Inflammatory macrophage (primary cell): ENCODE measurements at regions not wholly inside any gene's neighbourhood (a gene's known extent, or its start where the extent isn't known, plus 50 kb on each side); places are given as distances from the start of the nearest gene placed in this dataset.
A peak's percentile ranks its signal among the peaks of the same experiment; 100 is the strongest.
"Not testable (repeated sequence)": the region's sequence is repeated elsewhere in the genome, so short reads cannot be mapped to it uniquely, and the experiment has no call there.

Experiments used
- DNase-seq, 2 donors: peaks; one replicate each; pipeline ENCODE4 v3.0.0-alpha.2; 2020 to 2022

DNA sequence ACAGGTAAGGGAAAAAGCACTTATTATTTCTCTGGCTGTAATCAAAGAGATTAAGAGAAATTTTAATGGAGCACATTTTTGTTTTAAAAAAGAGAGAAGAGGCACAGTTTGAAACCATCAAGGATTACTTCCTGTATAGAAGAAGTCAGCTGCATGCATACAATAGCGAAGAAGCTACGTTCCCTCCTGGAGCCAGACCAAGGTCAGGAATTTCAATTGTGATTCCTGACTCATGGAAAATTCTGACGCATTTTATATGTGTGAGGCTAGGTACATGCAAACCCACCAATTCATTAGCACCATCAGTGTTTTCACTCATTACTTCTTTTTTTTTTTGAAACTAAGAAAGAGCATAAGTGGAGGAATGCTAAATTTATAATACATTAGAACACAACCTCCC lies 232.7 kb upstream of the SGK1 start:
- DNase-seq, result no peak

DNA sequence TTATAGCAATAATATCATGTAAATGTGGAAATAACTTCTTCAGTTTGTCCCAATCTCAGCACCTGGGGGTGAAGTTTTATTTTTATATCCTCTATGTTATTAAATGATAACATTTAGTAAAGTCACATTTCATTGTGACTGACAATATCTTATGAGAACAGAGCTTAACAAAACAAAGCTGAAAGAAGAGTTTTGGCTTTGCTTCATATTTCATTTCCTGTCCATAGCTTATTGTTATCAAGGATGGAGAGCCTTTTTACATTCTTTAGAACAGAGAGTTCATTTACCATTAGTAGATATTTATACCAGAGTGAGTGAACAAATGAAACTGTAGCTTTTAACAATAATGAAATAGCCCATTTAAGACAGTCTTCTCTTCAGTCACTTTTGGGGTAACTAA lies 231.9 kb upstream of the SGK1 start:
- DNase-seq, result no peak

DNA sequence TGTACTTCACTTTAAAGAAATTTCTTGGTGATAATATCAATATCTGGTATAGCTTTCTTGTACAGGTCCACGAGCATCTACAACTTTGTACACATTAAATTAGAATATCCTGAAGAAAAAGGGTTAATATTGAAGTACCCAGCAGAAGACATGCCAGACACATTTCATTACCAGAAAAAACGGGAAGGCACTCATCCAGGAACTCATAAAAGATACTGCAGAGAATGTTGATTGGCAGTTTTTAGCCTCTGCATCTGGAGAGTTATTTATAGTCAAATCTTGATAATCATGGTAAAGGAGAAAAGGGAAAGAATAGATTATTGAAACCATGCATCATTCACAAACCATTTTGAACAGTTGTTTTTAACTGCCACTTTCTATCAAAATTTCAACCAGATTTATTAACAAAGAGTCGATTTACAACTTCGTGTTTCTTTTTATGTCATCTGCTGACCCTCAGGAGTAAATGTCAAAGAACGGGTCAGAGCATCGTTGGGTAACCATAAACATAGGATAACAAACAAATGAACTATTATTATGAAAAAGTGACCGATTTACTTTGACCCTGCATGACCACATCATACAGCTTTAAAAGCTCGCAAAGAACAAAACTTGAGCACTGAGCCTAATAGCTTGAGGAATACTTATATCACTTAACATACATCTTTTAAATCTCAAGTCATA lies 229.2 kb upstream of the SGK1 start:
- no peak for DNase-seq

DNA sequence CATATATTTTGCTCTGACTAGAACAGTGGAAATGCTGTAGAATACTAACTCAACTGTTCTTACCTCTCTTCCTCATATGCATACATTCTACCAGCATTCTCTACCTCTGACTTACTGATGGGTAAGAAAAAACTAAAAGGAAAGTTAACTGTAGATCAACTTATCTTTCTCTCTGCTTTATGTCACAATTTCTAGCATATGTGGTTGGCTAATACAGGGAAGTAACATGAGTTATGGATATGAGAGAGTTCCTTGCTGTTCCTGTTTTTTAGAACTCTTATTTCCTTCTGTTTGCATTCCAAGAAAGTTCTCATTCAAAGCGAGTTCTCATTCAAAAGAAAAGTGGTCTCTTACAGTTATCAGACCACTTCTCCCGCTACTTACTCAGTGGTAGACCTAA lies 226.8 kb upstream of the SGK1 start:
- DNase-seq, result peak; percentile 24 to 81

DNA sequence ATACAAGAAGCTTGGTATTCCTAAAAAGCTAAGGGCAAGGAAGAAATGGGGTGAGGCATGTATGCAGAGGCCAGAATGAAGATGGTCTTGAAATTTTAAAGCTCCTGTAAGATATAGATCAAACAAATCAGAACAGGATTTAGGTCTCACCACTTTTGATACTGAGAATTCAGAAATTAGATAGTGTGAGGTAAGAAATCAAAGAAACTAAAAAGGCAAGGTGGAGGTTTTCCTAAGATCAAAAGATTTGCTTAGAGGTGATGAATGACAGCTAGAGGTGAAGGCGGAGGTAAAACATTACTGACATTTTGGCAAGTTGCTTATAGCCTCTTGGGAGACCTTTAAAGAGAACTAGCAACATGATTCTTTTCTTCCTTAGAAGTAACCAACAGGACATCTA lies 225.2 kb upstream of the SGK1 start:
- no peak for DNase-seq

DNA sequence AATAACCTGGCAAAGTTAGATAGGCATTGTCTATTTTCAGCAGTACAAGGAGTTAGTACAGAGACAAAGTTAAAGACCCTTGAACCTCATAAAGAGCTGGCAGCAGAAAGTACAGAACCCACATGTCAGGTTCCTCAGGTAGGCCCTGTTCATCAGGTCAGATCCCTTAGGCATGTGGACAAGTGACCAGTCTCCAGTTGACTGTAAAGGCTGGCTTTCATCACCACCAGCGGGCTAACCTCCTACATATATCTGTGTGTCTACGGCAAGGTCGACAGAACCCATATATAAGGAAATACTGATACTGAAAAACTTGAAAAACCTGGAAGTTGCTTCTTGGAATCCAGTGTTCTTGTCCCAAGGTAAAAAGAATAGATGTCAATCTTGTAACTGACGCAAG lies 223.1 kb upstream of the SGK1 start:
- no peak for DNase-seq

DNA sequence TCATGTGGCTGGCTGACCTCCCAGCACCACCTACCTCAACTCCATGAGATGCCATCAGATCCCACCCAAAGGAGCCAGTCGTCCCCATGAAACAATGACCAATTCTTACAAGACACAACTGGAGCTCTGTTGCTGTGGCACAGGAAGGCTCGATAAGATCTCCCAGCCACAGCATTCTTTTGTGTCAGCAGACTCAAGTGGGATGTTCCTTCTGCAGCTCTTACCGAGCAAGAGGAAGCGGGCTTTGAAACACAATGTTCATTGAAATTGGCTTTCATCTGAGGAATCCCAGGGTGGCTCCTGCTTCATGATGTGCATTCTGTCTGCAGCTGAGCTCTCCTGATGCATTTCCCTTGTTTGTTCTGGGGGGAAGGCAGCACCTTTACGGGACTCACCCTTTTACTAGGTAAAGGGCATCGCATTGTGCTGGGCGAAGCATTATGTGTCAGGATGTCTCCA lies 222.0 kb upstream of the SGK1 start:
- DNase-seq, result peak; percentile 58 to 68

DNA sequence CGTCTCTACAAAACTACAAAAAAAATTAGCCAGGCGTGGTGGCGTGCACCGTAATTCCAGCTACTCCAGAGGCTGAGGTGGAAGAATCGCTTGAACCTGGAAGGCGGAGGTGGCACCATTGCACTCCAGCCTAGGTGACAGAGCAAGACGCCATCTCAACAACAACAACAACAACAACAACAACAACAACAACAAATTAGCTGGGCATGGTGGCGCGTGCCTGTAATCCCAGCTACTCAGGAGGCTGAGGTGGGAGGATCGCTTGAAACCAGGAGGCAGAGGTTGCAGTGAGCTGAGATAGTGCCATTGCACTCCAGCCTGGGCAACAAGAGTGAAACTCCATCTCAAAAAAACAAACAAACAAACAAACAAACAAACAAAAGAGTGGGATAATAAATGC lies 219.9 kb upstream of the SGK1 start:
- DNase-seq, result not testable (repeated sequence)

DNA sequence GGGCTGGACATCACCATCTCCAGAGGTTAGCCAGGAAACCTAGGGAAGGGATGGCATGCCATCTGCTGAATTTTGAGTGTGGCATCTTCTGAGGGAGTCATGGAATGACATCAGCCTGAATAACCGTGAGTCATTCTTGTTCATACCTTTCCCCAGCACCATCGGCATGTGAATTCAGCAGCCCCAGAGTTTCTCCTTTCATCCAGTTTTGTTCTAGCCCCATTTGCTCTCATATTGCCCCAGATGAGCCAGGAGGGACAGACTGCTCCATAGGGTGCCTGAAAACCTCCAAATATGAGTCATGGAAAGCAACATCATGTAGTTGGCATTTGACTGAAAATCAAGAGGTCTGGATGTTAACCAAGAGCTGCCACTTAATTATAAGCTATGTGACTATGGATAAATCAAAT lies 219.2 kb upstream of the SGK1 start:
- no peak for DNase-seq

DNA sequence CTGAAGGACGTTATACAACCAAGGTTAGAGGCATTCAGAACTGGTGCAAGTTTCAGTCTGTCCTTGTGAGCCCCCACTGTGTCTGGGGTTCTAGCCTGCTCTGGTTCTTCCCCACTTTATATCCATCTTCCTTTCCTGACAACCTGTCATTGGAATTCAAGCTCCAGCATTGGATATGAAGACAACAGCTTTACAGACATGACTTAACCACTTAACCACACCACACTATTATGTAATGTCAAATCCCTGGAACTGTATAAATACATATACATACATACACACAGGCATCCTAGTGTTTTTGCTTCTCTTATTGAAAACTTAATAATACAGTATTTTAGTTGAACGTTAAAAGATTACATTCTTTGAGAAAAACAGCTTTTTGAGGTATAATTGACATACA lies 217.9 kb upstream of the SGK1 start:
- DNase-seq, result peak in 1 of 2 donors; percentile 27

DNA sequence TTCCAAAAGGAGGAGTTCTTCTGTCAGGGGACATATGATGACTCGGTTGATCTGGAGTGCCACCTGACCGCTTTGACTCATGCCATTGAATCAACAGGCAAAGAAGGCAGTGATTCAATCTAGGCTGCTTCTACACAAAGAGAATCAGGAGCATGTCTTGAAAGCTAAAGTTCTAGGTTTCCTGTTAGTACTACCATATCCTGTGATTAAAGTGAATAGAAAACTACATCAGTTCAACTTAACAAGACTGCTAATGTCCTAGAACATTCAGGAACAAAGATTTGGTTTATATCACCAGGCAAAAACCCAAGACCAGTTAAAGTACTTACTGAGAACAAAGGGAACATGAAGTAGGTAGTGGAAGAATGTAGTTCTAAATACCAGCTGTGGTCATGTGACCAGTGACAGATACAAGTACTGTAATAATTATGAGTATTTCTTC lies 216.8 kb upstream of the SGK1 start:
- DNase-seq, result no peak

DNA sequence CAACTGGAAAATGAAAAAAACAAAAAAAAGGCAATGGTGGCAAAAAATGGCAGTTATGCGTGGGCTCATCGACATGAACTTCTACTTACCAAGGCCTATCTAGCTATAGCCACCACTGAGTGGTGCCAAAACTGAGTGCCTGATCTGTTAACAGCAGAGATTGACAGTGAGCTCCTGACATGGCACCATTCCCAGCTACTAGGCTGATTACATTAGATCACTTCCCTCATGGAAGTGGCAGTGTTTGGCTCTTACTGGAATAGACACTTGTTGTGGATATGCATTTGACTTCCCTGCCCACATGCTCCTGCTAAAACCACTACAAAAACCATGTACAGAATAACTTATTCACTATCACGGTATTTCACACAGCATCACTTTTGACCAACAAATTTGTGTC lies 216.1 kb upstream of the SGK1 start:
- no peak for DNase-seq

DNA sequence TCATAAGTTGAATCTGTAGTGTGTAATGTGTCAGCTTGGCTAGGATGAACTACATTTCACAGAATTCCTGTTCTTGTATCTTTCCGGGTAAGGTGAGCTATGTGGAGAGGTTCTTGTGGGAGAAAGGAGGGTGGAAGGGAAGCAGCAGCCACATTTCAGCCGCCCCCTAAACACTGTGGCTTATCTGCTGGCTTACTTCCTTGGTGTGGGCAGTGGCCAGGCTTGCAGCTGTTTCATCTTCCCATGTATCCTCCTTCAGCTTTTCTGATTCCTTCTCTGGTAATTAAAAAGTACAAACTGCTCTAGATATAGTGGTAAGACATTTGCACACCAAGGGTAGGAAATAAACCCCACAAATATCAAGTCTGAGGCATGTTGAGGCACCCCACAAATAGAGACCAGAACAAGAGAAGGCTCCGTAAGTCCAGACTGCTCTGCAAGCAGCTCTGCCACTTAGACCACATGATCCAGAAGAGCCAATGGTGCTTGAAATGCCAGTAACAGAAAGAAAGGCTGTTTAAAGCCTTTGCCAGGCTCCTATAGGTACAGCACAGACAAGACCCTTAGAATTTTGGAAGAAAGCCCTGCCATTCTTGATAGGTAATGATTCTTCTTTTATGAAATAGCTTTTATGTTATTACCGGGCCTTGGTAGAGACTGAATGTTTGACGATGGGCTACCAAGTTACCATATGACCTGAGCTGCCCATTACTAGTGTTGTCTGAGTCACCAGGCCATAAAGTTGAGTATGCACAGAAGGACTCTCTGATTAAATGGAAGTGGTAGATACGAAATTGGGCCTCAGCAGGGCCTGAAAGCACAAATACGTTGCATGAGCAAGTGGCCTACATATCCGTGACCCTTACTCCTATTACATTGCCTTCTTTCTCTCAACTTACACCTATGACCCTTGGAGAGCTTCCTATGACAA lies 215.0 kb upstream of the SGK1 start:
- peak in 1 of 2 donors; percentile 49 for DNase-seq

DNA sequence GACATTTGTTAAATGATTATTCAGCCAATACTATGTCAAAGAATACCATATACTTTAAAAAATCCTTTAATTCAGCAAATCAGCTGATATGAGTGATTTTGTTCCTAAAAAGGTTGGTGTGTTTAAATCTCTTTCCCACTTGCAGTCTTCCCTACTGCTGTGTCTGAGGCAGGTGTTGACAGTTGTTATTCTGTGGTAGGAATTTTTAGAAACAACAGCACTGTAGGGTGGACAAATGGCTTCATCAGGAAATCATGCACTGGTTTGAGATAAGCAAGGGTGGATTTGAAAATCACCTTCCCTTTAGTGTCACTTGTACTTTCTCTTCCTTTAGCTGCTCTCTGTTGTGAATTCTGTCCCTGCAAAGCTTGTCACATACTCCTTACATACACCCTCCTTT lies 213.7 kb upstream of the SGK1 start:
- no peak for DNase-seq

DNA sequence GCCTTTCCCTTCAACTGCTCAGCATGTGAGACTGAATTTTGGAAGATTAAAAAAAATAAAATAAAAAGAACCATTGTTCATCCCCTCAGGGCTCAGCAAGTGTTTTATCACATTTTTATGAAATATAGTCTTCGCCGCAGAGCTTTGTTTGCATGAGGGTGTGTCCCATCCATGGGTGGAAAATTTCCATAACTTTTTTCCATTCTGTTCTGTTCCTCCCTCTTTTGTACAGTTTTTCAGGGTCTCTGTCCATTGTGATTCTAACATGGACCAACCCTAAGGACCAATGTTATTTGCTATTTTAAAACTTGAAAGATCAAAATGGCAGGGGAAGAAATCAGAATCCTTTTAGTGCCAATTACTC lies 213.3 kb upstream of the SGK1 start:
- DNase-seq, result no peak

DNA sequence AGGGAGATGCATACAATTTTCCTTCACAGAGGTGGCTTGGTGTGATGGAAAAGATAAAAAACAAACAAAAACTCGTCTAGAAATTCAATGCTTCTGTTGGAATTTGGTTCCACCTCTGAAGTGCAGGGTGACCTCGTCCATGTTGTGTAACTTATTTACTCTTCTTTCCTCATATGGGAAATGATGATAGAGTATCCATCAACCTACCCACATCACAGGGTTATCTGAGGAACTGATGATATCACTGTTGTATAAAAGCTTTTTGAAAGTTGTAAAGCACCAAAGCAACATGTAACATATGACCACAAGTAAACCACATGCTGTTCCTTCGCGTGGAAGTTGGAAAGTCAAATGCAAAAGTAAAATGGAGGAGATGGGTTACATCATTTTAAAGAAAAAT lies 212.0 kb upstream of the SGK1 start:
- peak; percentile 85 to 97 for DNase-seq

DNA sequence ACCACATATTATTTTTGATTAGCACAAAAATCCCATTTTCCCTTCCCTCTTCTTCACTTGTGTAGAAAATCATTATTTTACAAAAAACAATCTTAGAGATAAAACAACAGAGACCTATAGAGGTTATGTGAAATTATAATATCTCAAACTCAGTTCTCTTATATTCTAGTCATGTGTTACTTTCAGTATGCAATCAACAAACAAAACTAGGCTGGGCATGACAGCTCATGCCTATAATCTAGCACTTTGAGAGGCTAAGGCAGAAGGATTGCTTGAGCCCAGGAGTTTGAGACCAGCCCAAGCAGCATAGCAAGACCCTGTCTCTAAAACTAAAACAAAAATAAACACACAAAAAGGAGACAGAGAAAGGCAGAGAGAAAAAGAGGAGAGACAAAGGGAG lies 211.4 kb upstream of the SGK1 start:
- DNase-seq, result no peak

DNA sequence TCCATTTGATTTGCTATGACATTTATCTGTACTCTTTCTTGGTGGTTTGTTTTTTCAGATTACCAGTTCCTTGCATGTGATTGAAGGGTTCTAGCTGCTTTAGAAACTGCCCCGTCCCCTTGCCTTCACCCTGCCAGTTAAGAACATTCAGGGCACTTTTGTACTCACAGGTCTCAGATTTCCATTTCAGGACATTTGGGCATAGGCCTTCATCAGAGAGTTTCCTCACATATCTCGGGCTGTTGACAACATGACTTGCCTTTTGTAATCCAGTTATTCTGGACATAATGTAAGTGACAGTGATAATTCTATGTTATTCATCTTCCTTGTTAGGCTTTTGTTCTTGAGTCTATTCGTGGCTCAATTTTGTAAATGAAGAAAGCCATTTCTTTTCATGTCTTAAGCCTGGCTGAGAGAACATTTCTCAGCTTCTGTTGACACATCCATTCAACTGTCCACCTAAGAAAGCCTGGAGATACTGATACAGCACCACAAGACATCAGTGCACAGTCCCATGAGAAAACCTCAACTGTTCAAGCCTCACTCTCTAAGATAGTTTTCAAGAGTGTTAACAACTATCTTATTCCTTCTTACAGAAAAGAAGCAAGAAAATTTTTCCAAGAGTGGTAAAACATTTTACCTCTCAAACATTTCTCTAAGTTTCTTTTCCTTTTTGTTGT lies 209.3 kb upstream of the SGK1 start:
- no peak for DNase-seq

DNA sequence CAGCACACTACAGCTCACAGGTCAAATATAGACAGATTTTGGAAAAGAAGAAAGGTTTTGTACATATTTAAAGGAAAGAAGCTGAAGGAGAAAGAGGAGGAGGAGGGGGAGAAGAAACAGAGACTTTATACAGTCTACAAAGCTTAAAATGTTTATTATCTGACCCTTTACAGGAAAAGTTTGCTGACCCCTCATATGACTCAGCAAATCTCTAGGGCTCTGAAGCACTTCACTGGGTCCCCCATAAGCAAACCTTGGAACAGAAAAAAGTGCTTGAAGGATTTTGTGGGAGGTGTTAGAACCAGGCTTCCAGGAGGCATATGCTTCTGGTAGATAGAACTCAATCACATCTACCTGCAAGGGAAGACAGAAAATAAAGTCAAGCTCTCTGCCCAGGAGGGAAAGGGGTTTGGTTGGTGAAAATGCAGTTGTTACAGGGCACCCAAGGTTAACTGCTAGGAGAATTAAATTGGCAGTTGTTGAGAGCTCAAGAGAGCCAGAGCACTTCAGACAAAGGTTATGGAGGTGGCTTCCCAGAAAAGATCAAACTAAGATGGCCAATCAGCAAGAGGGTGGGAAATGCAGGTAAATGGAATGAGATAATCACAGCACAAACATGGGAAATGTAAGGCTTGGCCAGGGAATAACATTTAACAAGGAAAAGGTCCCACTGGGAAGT lies 207.4 kb upstream of the SGK1 start:
- no peak for DNase-seq

DNA sequence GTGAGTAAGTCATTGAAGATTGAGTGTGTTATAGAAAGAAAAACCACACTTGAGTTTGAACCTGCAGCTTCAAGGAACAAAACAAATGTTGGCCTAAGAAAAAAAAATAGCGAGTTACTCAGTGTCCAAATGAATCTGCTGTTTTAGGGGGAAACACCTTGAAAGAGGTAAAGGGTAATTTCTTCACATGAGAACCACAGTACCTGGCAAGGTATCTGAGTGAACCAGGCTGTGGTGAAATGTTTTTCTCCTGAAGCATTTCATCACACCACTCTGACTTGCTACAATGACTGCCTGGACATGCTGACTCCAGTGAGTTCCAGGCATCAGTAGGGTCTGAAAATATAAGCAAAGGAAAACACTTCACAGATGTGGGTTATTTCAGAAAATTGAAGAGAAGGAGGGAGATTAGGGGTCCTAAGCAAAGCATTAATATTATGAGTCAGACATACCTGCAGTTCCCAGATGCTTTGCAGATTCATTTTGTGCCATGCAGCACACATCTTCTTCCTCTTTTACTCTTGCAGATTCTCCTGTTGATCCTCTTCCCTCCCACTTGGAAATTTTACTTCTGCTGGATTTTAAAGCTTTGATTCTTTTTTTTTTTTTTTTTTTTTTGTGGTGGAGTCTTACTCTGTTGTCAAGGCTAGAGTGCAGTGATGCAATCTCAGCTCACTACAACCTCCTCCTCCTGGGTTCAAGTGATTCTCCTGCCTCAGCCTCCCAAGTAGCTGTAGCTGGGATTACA lies 206.2 kb upstream of the SGK1 start:
- DNase-seq, result peak; percentile 35 to 47

DNA sequence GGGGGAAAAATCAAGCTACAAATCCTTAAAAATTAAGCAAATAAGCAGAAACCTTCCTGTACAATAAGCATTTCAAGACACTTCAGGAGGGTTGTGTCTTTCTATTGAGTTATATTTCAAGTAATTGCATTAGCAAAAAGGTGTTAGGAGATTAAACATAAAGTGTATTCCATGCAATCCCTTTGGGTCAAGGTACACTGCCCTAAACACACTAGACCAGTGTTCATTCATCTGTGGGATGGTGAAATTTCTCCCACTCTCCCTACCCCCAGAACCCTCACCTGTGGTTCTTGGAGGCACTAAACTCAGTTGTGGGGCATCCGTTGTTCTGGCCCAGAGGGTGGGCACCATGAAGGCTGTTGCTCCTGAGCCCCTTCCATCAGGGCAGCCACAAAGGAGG lies 205.1 kb upstream of the SGK1 start:
- no peak for DNase-seq

DNA sequence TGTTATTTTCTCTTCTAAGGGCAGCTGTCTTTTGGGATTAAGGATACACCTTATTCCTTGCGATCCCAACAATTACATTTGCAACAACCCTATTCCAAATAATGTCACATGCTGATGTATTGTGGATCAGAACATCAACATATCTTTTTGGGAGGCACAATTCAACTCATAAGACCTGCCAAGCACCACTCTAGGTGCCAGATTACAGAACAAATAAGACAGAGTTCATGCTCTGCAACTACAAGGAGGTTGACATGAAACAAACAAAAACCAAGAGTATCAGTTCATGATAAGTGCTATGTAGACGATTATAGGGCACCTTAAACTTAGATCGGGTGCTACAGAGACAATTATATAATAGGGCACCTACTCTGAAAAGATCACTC lies 203.2 kb upstream of the SGK1 start:
- no peak for DNase-seq
